ENCODE measurements at regions not wholly inside any gene's neighbourhood (a gene's known extent, or its start where the extent isn't known, plus 50 kb on each side); places are given as distances from the start of the nearest gene placed in this dataset.

DNA sequence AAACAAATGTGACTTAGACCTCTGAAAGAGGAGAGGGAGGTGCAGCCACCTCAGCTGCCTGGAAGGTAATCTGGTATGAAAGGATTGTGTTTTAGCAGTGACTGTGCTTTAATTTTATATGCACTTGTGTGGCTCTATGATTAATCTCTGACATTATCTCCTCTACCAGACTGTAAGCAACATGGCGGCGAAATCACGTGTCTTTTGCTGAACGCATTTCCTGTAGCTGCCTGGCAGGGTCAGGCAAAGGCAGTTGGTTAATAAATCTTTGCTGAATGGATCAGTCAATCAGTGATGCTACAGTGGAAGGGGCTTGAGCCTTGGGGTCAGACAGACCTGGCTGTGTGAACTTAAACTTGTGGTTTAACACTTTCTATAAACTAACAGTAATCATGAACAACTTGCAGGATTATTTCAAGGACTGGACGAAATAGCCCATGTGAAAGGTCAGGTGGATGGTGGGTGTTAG is 96.9 kb downstream of the ADSS2 start:
- TF ChIP-seq, protein P1, sequence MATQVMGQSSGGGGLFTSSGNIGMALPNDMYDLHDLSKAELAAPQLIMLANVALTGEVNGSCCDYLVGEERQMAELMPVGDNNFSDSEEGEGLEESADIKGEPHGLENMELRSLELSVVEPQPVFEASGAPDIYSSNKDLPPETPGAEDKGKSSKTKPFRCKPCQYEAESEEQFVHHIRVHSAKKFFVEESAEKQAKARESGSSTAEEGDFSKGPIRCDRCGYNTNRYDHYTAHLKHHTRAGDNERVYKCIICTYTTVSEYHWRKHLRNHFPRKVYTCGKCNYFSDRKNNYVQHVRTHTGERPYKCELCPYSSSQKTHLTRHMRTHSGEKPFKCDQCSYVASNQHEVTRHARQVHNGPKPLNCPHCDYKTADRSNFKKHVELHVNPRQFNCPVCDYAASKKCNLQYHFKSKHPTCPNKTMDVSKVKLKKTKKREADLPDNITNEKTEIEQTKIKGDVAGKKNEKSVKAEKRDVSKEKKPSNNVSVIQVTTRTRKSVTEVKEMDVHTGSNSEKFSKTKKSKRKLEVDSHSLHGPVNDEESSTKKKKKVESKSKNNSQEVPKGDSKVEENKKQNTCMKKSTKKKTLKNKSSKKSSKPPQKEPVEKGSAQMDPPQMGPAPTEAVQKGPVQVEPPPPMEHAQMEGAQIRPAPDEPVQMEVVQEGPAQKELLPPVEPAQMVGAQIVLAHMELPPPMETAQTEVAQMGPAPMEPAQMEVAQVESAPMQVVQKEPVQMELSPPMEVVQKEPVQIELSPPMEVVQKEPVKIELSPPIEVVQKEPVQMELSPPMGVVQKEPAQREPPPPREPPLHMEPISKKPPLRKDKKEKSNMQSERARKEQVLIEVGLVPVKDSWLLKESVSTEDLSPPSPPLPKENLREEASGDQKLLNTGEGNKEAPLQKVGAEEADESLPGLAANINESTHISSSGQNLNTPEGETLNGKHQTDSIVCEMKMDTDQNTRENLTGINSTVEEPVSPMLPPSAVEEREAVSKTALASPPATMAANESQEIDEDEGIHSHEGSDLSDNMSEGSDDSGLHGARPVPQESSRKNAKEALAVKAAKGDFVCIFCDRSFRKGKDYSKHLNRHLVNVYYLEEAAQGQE (IDR thresholded peaks at IDR 0.05; ENCODE audit: insufficient replicate concordance, low read depth) = no peak
- TF ChIP-seq, protein P2, sequence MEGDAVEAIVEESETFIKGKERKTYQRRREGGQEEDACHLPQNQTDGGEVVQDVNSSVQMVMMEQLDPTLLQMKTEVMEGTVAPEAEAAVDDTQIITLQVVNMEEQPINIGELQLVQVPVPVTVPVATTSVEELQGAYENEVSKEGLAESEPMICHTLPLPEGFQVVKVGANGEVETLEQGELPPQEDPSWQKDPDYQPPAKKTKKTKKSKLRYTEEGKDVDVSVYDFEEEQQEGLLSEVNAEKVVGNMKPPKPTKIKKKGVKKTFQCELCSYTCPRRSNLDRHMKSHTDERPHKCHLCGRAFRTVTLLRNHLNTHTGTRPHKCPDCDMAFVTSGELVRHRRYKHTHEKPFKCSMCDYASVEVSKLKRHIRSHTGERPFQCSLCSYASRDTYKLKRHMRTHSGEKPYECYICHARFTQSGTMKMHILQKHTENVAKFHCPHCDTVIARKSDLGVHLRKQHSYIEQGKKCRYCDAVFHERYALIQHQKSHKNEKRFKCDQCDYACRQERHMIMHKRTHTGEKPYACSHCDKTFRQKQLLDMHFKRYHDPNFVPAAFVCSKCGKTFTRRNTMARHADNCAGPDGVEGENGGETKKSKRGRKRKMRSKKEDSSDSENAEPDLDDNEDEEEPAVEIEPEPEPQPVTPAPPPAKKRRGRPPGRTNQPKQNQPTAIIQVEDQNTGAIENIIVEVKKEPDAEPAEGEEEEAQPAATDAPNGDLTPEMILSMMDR (IDR thresholded peaks at IDR 0.05; ENCODE audit: insufficient read depth, low read length) = no peak
- TF ChIP-seq GABPA (IDR thresholded peaks at IDR 0.05; ENCODE audit: low read depth) (no peak), SPI1 (IDR thresholded peaks at IDR 0.05; ENCODE audit: borderline replicate concordance, low read depth) (no peak)
